OCI-LY3 (cell line): ENCODE measurements at regions not wholly inside any gene's neighbourhood (a gene's known extent, or its start where the extent isn't known, plus 50 kb on each side); places are given as distances from the start of the nearest gene placed in this dataset.

Experiments
- EZH2phosphoT487 ChIP-seq: fragments of 200-600 bp; shearing (Covaris generic); IDR thresholded peaks from 2 replicates; pipeline ENCODE4 v1.6.1; 2018; ENCODE audit warnings: antibody characterized with exemption, mixed run types, low read depth
- TF ChIP-seq, protein P1 (sequence below): fragments of 200-600, 300-600 bp; sonication (generic); IDR thresholded peaks from 2 replicates; pipeline ENCODE4 v1.5.1; 2014; ENCODE audit warnings: antibody characterized with exemption, low read length, low read depth

DNA sequence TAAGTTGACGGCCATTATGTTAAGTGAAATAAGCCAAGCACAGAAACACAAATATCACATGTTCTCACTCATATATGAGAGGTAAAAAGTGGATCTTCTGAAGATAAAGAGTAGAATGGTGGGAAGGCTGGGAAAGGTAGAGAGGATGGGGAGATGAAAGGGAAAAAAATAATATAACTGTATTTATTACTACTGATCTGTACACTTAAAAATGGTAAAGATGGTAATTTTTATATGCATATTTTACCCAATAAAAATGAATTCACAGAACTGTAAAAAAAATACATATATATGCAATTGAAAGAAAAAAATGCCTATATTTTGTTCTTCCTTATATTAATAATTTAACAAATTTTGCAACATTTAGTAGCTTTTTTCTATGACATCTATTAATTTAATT is 694.4 kb upstream of the MARCKS start:
- TF ChIP-seq, protein P1, sequence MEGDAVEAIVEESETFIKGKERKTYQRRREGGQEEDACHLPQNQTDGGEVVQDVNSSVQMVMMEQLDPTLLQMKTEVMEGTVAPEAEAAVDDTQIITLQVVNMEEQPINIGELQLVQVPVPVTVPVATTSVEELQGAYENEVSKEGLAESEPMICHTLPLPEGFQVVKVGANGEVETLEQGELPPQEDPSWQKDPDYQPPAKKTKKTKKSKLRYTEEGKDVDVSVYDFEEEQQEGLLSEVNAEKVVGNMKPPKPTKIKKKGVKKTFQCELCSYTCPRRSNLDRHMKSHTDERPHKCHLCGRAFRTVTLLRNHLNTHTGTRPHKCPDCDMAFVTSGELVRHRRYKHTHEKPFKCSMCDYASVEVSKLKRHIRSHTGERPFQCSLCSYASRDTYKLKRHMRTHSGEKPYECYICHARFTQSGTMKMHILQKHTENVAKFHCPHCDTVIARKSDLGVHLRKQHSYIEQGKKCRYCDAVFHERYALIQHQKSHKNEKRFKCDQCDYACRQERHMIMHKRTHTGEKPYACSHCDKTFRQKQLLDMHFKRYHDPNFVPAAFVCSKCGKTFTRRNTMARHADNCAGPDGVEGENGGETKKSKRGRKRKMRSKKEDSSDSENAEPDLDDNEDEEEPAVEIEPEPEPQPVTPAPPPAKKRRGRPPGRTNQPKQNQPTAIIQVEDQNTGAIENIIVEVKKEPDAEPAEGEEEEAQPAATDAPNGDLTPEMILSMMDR: no peak
- TF ChIP-seq EZH2phosphoT487: no peak
